ENCODE measurements at regions not wholly inside any gene's neighbourhood (a gene's known extent, or its start where the extent isn't known, plus 50 kb on each side); places are given as distances from the start of the nearest gene placed in this dataset.
"Not testable (repeated sequence)": the region's sequence is repeated elsewhere in the genome, so short reads cannot be mapped to it uniquely, and the experiment has no call there.

DNA sequence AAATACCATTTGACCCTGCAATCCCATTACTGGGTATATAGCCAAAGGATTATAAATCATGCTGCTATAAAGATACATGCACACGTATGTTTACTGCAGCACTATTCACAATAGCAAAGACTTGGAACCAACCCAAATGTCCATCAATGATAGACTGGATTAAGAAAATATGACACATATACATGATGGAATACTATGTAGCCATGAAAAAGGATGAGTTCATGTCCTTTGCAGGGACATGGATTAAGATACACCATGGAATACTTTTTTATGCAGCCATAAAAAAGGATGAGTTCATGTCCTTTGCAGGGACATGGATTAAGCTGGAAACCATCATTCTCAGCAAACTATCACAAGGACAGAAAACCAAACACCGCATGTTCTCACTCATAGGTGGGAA, 226.8 kb upstream of the CTNND2 start:
- DNase-seq (ENCODE audit: low spot score) = not testable (repeated sequence)

DNA sequence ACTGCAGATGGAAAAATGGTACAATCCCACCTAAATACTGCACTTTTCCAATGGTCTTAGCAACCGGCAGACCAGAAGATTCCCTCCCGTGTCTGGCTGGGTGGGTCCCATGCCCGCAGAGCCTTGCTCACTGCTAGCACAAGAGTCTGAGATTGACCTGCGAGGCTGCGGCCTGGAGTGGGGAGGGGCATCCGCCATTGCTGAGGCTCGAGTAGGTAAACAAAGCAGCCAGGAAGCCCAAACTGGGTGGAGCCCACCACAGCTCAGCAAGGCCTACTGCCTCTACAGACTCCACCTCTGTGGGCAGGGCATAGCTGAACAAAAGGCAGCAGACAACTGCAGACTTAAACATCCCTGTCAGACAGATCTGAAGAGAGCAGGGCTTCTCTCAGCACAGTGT, 221.6 kb upstream of the CTNND2 start:
- no peak for DNase-seq (ENCODE audit: low spot score)

DNA sequence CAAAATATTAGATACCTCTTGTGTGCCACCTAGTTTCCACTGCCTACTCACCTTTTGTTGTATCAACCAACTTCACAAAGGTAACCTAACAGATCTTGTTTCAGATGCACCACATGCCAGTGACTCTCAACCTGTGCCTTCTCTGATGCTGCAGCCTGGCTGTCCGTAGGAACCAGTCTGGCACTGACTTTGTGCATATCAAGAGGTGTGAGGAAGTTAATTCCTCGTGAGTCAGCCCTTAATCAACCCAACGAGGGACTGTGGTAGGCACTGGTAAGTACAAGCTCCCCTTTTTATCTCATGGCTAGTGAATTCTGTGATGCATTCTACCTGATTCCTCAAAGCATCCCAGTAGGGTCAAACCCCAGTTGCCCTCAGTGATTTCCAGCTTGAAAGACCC, 215.4 kb upstream of the CTNND2 start:
- DNase-seq (ENCODE audit: low spot score) = no peak

DNA sequence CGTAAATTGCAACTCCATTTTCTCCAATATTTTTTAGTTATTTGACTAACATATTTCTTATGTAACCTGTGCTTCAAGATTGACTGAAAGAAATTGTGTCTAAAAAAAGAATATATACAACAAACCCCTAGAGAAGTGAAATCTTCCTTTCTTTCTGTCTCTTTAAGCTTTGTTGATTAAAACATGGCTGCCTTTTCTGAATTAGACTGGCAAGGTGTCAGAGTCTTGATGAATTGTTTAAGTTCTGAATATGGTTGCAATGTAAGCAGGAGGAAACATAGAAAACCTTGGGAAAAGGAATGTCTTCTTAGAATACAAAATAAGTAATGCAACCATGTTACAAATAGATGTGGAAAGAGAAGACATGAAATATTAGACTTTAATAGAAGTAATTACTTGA, 209.8 kb upstream of the CTNND2 start:
- DNase-seq (ENCODE audit: low spot score) = no peak

DNA sequence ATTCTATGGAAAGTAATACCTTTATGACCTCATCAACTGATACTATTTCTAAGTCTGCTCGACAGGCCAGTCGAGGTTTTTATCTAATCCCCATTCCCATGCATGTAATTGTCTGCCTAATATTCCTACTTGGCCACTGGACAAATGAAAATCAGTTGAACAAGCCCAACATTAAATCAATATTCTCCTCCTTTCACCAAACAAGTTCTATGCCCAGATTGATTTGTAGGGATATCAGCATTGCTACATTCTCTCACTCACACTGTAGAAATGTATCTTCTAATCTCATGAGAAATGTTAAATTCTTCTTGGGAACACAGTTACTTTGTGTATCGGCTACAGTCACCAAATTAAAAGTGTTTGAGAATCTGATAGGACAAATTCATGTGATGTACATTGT, 208.8 kb upstream of the CTNND2 start:
- DNase-seq (ENCODE audit: low spot score) = no peak

DNA sequence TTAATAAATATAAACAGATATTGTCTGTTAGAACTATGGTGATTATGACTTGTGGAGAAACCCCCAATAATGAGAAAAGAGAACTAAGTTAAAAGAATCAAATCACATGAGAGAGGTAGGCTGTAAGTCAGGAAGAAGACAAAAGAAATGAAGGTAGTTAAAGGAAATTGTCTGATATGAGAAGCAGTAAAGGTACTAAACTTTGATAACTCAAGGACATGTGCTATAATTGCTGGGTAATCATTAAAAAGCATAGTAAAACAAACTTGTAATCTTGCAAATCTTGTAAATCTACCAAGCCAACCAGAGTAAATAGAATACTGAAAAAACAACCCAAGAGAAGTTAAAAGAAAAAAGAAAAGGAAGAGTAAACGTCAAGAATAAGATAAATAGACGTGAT, 207.0 kb upstream of the CTNND2 start:
- no peak for DNase-seq (ENCODE audit: low spot score)

DNA sequence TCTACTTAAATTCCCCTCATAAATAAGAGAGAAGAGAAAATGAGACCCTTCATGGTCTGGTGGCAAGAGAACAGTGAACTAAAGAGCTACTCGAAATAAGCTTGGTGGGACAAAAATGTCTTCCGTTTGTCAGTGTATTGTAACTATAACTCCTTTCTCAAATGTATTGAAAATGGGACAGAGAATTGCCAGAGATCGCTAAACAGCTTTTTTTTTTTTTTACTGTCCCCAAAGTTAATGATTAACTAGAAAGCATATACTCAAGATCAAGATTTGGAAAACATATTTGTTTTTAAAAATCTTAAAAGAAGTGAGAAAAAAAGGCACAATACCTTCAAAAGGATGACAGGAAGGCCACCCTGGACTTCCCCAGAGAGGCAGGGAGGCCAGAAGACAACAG, 206.4 kb upstream of the CTNND2 start:
- no peak for DNase-seq (ENCODE audit: low spot score)

DNA sequence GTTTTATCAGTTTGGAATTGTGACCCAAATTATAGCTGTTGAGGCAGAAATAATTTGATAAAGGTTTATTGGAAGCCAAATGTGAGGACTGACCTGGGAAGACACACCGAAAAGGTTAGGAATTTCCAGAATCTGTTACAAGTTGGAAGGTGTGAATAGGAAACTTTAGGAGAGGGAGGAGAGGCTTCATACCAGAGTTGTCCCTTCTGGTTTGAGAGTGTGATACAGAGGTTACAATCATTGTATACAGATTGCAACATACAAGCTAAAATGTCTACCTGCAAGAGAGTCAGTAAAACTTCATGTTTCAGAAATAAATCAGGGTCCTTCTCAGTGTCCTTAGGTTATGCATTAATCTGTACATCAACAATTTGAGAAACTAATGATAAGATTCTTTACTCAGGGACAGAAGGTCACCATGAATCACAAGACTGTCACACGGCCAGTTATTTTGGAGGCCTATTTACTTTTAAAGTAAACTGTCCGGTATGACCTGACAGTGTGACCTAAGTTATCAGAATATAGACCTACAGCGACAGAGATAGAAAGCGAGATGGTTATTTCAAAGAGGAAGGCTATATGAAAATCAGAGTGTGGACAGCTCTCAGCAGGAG, 204.9 kb upstream of the CTNND2 start:
- DNase-seq (ENCODE audit: low spot score) = no peak

DNA sequence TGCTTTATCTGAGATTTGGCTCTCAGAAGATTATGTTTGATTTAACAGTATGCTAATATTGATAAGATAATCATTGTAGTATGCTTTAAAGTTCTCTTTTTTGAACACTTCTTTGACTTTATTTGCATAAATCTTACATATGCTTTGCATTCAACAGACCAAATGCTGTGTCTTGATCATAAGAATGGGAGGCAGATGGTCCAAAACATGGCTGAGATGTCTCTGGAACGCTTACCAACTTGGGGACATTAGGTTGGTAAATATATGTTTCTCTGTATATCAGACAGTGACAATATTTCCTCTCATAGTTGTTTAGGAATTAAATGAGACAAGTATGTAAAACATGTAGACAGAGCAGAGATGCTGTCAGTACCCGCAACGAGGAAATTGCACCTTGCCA, 197.9 kb upstream of the CTNND2 start:
- no peak for DNase-seq (ENCODE audit: low spot score)

DNA sequence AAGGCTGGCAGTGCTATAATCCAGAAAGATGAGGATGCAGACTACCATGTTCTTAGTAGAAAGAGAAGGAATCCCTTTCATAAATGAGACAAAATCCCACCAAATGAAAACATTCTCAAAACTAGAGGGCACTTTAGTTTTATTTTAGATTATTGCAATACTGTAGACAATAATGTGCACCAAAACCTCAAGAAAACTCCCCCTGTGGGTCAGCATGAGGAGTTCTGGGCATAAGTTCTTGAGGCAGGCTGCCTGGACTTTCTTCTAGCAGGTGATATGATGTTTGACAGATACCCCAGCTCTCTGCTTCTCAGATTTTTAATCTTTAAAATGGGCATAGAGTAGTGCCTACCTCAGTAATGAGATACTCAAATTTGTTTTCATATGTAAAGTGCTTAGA, 196.3 kb upstream of the CTNND2 start:
- DNase-seq (ENCODE audit: low spot score) = no peak

DNA sequence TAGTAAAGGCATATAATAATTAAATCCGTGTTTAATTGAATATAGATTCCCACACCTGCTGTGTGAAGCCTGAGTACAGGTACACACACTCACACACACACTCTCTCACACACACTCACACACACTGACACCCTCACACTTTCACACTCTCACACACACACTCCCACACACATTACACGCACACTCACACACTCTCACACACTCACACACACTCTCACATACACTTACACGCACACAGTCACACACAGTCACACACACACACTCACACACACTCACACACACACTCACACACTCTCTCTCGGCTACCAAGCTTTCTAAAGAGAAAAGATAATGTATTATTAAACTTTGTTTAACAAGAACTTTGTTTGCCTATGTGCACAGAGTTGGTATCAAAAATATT, 195.1 kb upstream of the CTNND2 start:
- no peak for DNase-seq (ENCODE audit: low spot score)

DNA sequence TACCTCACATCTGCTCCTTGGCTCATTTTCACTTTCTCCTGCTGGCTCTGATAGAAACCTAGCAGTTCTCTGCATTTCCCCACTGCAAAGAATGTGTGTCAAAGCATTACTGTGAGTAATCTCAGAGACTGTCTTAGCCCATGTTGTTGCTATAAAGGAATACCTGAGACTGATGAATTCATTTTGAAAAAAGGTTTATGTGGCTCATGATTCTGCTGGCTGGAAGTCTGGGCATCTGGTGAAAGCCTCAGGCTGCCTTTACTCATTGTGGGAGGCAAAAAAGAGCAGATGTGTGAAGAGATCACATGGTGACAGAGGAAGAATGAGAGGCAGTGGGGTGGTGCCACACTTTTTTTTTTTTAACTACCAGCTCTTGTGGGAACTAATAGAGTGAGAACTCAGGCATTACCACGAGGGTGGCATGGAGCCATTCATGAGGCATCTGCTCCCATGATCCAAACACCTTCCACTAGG, 191.6 kb upstream of the CTNND2 start:
- no peak for DNase-seq (ENCODE audit: low spot score)

DNA sequence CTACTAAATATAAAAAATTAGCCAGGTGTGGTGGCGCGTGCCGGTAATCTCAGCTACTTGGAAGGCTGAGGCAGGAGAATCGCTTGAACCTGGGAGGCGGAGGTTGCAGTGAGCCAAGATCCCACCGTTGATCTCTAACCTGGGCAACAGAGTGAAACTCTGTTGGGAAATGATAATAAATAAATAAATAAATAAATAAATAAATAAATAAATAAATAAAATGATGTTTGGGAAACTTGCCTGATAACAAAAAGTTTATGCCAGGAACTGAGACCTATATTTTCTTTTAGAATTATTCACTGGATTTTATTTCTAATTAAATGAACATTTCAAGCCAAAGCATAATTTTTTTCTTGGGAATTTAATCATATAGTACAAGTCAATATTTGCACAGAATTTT, 189.3 kb upstream of the CTNND2 start:
- no peak for DNase-seq (ENCODE audit: low spot score)

DNA sequence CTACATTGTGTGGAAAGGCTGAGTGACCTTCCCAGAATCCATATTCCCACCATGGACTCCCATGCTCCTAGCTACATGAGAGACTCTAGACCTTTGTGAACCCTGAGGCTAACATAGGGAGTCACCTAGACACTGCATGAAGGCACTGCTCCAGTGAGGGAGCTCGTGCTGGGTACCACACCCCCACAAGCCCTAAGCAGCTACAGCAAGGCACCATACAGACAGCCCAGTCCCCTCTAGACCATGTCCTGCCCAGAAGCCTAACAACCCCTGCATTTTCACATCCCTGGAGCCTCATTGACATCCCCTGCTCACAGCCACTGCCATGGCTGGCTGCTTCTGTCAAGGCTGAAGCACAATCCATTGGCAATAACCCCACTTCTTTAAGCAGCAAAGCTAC, 176.5 kb upstream of the CTNND2 start:
- DNase-seq (ENCODE audit: low spot score) = no peak

DNA sequence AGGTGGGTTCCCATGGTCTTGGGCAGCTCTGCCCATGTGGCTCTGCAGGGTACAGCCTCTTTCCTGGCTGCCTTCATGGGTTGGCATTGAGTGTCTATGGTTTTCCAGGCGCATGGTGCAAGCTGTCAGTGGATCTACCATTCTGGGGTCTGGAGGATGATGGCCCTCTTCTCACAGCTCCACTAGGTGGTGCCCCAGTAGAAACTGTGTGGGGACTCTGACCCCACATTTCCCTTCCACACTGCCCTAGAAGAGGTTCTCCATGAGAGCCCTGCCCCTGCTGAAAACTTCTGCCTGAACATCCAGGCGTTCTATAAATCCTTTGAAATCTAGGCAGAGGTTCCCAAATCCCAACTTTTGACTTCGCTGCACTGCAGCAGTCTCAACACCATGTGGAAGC, 174.0 kb upstream of the CTNND2 start:
- DNase-seq (ENCODE audit: low spot score) = not testable (repeated sequence)

DNA sequence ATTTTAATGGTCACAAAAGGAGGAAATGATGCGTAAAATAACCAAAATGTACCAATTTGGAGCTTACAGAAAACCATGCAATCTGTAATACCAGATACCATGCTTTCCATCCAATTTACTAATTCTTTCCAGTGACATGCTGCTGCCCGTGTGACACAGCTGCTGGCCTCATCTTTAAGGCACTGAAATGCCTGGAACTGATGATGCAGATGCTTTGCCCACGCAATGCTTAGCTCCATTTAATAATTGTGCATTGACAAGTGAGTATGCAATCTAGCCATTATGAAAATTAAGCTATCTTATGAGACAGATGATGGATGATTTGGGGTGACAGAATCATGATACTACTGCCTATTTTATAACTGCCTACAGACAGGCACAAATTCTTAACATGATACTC, 169.2 kb upstream of the CTNND2 start:
- no peak for DNase-seq (ENCODE audit: low spot score)

DNA sequence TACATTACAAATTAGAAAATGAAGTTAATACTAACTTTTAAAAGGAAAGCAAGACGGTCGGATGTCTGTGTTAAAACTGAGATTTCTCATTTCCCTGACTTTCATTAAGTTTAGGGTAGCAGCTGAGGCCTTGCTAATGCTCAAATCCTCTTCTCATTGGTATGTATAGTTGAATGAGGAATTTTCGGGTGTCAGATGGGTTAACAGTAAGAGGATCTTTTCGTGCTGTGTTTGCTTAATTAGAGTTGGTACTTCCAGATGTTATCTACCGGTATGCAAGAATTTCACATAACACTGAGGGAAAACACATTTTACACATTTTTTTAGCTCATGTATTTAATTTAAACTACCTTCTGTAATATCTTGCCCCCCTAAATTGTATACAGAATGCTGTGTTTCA, 168.2 kb upstream of the CTNND2 start:
- DNase-seq (ENCODE audit: low spot score) = no peak

DNA sequence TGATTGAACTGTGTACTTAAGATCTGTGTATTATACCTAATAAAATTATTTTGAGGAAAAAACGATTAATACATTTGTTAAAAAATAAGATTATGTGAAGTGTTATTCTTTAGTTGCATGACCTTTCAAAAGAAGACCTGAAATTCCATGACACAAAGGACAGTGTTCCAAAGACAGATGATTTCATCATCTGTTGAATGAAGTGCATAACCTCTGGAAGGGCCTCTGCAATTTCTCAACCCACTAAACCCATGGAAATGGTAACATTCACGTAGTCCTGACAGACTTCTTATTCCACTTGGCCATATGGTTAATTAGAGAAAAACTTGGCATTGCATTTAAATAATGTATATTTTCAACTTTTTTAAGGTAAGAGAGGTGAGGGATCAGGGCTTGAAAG, 167.2 kb upstream of the CTNND2 start:
- DNase-seq (ENCODE audit: low spot score) = no peak

DNA sequence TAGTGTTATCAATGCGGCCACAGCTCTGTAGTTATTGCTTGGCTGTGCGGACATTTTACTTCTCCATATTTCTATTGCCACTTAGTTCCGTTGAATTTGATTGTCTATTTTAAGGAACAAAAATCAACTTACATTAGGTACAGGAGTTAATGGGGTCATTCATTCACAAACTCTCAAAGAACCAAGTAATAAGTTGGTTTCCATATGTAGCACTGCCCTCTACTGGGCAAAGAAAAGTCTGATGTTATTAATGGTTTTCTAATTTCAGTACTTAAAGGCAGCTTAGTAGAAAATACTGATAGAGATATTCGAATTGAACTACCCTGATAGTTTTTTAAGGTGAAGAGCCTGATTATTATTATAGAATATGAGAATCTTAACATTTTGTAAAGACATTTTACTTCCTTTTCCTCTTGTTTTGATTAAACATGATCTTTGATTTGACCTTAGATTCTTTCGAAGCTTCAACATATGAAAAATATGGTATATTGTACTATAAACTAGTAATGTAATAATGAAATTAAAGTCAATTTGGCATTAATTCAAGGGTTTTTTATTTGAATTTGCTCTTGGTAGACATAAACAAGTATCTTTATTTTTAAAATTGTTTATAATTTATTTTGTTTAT, 119.5 kb upstream of the CTNND2 start:
- DNase-seq (ENCODE audit: low spot score) = no peak

DNA sequence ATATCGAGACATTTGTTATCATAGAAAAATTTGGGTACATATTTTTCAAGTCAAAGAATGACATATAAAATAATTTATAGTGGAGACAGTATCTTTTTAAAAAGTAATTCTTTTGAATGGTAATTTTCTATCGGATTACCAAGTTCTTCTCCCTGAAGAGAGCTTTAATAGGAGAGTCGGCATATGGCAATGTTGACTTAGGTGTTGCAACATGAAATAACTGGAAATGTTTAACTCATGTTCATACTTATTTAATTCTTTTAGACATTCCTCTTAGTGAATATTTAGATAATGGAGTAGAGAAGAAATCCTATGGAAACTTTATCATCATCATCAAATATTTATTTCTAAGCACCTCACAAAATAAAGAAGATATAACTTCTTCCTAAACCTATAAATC, 118.2 kb upstream of the CTNND2 start:
- no peak for DNase-seq (ENCODE audit: low spot score)

DNA sequence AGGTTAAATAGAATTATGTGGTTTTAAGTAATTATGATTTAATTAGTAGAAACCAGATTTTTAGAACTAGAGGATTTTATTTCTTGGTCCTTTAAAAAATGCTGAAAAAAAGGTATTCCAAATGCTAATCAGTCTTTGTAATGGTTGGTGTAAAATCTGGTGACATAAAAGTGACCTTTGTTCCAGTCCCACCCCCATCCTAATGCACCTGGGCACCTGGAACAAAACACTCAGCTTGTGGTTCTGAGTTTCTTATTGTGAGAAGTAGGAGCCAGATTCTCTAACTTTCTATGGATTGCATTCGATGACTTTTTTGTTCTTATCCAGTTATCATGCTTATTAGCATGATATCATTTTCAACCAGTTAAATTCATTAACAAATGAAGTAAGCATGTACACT, 115.1 kb upstream of the CTNND2 start:
- DNase-seq (ENCODE audit: low spot score) = no peak

DNA sequence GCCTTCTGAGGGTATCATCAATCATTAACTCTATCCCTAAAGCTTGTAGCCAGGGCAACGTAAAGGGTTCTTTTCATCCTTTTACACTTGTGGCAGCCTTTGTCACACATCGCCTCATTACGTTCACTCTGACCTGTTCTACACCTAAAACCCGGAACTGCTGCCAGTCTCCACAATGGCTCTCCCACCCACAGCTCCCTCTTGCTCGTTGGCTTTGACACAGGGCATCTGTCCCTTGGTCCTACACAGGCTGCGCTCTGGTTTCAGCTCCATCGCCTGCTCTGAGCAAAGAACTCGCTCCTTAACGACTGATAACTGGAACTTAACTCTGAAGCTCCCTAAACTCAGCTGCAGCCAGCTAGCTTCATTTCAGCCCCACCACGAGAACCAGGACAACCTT, 112.8 kb upstream of the CTNND2 start:
- DNase-seq (ENCODE audit: low spot score) = no peak

DNA sequence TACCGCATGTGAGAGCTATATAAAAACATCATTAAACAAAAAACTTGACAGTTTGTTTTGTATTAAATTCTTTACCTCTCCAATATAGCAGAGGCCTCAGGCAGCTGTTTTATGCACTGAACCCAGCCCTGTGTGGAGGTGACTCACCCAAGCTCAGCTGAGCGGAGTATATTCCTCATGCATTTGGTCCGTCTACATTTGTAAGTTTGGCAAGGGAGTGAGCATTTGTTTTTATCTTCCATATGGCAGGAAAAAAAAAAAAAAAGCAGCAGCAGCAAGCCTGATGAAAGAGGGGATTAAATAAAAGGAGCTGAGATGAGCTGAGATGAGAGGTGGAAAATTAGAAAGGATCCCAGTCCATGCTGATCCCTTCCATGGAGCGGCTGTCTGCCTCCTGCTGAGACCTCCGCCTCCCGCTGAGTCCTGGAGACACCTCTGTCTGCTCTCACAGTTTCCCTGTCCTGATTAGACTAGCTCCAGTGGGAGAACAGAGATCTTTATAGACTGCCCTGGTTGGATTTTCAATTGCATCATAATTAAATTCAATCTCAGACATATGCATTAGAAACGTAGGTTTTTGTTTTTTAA, 112.0 kb upstream of the CTNND2 start:
- DNase-seq (ENCODE audit: low spot score) = no peak

DNA sequence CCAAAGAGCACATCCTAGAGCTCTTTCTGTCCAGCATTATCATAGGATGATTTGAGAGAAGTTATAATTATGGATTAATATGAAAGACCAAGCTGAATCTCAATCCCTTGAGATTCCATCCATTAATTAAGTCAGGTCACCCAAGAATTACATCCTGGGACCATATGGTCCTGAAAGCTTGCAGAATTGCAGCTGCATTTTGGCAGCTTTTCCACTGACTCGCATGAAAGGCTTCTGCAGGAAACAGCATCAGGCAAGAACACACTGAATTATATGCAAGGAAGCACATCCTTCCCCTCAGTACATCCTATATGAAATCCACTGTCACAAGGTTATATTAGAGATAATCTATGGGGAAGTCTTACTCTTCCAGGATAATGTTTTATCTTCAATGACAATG, 109.1 kb upstream of the CTNND2 start:
- no peak for DNase-seq (ENCODE audit: low spot score)

Data from ecto neural progenitor cell (in vitro differentiated cells).